ENCODE measurements at regions not wholly inside any gene's neighbourhood (a gene's known extent, or its start where the extent isn't known, plus 50 kb on each side); places are given as distances from the start of the nearest gene placed in this dataset.

GRCh38 chr17:5794385-5794784, 210.1 kb upstream of the NLRP1 start:
- TF ChIP-seq CTCF (IDR thresholded peaks at IDR 0.05) = no peak
- no peak for TF ChIP-seq POLR2A (IDR thresholded peaks at IDR 0.05)
